ENCODE measurements at regions not wholly inside any gene's neighbourhood (a gene's known extent, or its start where the extent isn't known, plus 50 kb on each side); places are given as distances from the start of the nearest gene placed in this dataset.

GRCh38 chr21:38965910-38966504 is 160.3 kb downstream of the ETS2 start:
- DNase-seq (ENCODE audit: low read depth in 3 of 3, low spot score in 2 of 3), result no peak

GRCh38 chr21:38965241-38965640 is 159.5 kb downstream of the ETS2 start:
- DNase-seq (ENCODE audit: low read depth in 3 of 3, low spot score in 2 of 3), result no peak

DNA sequence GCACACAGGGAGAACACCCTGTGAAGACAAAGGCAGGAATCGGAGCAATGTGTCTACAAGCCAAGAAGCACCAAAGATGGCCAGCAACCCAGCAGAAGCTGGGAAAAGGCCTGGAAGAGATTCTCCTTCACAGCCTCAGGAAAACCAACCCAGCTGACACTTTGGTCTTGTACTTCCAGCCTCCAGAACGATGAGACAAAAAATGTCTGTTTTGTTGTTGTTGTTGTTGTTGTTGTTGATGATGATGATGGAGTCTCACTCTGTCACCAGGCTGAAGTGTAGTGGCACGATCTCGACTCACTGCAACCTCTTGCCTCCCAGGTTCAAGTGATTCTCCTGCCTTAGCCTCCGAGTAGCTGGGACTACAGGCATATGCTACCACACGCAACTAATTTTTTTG is 157.3 kb downstream of the ETS2 start:
- DNase-seq (ENCODE audit: low read depth in 3 of 3, low spot score in 2 of 3), result no peak

DNA sequence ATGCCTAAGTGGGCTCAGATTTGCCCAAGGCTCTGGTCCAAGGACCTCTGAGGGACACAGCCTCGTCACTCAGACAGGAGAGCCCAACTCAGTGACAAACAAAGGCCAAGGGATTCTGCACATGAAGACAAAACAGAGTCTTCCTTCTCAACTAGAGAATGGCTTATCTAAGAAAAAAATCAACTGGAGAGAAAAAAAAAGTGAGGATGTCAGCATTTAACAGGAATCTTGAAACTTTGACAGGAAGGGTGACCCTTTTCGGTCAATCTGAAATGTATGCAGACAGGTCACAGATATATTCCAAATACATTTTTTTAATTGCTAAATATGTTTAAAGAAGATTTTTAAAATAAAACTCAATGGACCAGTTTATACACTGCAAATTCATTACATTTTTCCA is 154.5 kb downstream of the ETS2 start:
- no peak for DNase-seq (ENCODE audit: low read depth in 3 of 3, low spot score in 2 of 3)

DNA sequence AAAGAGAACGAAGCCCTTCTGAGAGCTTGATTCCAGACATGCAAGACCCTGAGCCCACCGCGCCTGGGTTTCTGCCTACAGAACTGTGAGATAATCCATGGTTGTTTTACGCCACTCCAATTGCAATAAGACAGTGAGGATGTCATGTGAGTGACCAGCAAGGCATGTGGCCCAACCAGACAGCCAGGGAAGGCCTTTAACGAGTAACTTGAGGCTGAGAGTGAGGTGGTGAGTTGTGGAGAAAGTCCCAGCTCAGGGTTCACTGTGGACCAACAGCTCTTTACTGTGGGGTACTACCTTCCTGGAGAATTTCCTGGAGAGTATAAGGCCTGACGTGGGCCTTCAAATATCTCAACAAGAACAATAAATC is 153.9 kb downstream of the ETS2 start:
- no peak for DNase-seq (ENCODE audit: low read depth in 3 of 3, low spot score in 2 of 3)

DNA sequence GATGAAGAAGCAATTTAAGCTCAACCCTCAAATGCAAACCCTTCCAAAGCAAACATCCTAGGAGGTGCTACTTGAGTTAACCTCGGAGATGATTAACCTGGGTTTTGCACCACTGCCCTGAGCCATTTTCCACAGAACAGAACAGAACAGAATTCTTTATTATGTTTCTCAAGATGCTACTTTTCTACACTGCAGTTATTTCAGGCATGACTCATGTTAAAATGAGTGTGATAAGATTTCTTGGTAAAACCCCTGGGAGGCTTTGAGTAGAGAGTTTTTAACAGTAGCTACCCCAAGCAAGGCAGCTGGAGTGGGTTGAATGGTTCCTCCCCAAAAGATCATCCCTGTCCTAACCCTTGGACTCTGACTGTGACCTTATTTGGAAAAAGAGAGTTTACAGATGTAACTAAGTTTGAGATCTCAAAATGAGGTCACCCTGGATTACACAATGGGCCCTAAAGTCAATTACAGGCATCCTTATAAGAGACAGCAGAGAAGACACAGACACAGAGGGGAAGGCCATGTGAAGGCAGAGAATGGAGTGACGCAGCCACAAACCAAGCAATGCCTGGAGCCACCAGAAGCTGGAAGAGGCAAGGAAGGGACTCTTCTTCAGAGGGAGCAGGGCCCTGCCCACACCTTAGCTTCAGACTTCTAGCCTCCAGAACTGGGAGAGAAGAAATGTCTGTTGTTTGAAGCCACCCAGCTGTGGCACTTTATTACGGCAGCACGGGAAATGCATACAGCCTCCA is 153.4 kb downstream of the ETS2 start:
- DNase-seq (ENCODE audit: low read depth in 3 of 3, low spot score in 2 of 3), result no peak

DNA sequence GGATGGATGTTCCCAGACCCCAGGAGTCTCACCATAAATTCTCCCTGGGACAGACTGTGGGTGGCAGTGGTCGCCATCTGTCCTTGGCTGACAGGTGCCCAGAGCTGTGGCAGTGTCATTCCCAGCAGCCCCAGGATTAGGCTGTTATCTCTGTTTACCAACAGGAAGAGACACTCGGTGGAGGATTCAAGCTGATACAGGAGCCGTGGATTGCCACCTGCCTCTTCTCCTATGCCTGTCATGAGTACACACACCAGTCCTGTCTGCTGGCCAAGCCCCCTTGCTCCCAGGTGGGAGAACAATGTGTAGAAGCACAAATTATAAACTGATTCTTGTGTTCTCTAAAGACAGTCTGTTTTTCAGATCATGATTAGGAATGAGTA is 152.6 kb downstream of the ETS2 start:
- DNase-seq (ENCODE audit: low read depth in 3 of 3, low spot score in 2 of 3), result no peak

DNA sequence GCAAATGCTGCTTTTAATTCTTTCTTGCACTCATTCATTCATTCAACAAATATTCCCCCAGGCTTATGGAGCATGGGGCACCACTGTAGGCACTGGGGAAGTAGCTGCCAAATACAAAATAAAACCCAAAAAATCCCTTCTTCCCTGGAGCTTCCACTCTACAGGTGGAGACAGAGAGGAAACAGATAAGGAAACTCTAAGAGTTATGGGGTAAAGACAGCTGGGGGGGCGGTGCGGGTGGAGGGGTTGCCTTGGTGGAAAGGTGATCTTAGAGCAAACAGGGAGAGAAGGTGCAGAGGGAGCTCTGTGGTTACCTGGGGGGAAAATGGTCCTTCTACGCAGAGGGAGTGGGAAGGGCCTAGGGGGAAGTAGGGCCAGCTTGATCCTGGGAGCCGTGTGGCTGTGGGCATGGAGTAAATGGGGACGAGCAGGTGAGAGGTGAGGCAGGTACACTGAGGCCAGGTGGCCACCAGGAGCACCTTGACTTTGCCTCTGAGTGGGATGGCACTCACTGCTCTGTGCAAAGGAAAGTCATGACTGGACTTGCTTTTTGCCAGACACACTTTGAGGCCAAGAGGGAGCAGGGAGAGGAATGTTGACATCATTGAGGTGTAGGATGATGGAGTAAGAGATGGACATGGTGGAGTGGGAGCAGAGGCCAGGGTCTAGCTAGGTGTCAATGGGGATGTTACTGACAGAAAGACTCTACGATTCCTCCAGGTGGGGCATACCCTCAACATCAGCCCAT is 152.0 kb downstream of the ETS2 start:
- DNase-seq (ENCODE audit: low read depth in 3 of 3, low spot score in 2 of 3), result no peak

DNA sequence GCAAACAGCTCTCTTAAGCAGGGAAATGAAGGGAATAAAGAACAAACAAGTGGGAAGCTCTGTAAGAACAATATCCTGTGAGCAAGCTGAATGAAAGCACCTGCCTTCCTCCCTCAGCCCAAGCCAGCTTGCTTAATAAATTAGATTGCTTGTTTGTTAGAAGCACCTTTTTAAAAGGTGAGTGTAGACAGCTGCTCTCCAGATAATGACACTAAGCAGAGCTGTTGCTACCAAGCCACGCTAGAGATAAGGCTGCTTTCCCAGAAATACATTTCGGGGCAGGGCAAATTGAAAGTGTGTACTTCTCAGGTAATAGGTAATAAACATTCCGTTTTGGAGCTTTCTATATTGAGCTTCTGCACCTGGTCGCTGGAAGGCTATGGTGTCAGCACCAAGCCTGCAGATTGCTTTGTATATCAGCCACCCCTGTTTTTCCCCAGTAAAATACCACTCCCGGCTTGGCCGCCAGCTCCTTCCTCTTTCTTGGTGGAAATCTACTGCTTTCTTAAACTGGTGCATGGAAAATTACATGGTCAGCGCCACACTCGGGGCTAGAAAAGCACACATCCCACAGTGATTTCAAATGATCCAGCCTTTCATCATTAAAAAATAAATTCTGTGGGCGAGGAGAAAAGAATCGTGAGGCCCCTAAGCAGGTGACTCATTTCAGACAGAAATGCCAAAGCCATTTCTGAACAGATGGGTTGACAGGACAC is 151.3 kb downstream of the ETS2 start:
- no peak for DNase-seq (ENCODE audit: low read depth in 3 of 3, low spot score in 2 of 3)

DNA sequence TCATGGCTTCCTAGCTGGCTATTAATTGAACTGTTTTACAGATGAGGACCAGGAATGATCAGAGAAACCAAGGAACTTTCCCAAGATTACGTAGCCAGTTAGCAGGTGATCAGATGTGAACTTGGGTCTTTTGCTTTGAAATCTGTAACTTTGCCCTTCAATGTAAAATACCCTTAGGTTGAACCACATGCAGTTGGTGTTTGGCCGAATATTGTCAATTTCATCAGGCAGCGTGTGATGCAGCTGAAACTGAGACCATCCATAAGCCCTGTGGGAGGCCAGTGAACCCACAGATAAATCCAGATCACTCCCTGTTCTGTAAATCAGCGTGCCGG is 150.8 kb downstream of the ETS2 start:
- no peak for DNase-seq (ENCODE audit: low read depth in 3 of 3, low spot score in 2 of 3)

DNA sequence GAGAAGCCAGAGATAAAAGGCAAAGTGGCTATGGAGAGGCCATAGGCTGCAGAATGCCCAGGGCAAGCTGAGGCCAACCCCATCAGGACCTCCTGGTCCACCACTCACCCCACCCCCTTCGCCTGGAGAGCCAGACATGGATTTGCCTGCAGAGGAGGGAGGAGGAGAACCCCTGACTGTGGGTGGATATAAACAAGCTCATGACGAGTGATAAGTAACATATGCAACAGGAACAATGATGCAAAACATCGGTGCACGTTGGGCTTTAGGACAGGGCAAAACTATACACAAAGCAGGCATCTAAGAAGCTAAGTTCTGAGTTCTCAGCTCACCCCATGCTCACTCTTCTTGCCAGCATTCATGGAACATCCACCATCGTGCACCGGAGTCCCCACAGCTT is 150.3 kb downstream of the ETS2 start:
- DNase-seq (ENCODE audit: low read depth in 3 of 3, low spot score in 2 of 3), result no peak

- DNase-seq (ENCODE audit: low read depth in 3 of 3, low spot score in 2 of 3), result no peak
Measured at GRCh38 chr21:38955495-38955894, 149.8 kb downstream of the ETS2 start.

GRCh38 chr21:38954588-38955004 is 148.9 kb downstream of the ETS2 start:
- DNase-seq (ENCODE audit: low read depth in 3 of 3, low spot score in 2 of 3), result no peak

GRCh38 chr21:38953516-38953915 is 147.8 kb downstream of the ETS2 start:
- no peak for DNase-seq (ENCODE audit: low read depth in 3 of 3, low spot score in 2 of 3)

DNA sequence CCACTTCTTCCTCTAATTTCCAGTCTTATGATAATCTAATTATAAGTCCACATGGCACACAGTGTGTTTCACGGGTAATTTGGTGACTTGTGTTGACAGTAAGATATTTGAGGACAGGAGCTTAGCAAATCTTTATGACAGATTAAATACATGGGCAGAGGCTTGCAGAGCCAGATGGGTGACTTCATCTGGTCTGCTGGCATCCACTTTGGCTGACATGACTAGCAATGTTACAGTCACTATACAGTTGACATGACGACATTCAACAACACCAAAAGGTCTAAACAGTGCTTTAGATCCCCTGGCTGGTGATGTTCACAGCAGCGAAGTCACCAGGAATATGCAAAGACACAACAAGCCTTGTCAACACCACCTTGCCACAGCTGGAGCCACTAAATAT is 147.2 kb downstream of the ETS2 start:
- DNase-seq (ENCODE audit: low read depth in 3 of 3, low spot score in 2 of 3), result no peak

- DNase-seq (ENCODE audit: low read depth in 3 of 3, low spot score in 2 of 3), result no peak
Measured at GRCh38 chr21:38951095-38951730, 145.5 kb downstream of the ETS2 start.

GRCh38 chr21:38950435-38951094 is 144.8 kb downstream of the ETS2 start:
- DNase-seq (ENCODE audit: low read depth in 3 of 3, low spot score in 2 of 3), result no peak

GRCh38 chr21:38949070-38949380 is 143.3 kb downstream of the ETS2 start:
- DNase-seq (ENCODE audit: low read depth in 3 of 3, low spot score in 2 of 3), result no peak

GRCh38 chr21:38948377-38949069 is 142.8 kb downstream of the ETS2 start:
- no peak for DNase-seq (ENCODE audit: low read depth in 3 of 3, low spot score in 2 of 3)
